Liver (tissue), 8 donors: ENCODE measurements at regions not wholly inside any gene's neighbourhood (a gene's known extent, or its start where the extent isn't known, plus 50 kb on each side); places are given as distances from the start of the nearest gene placed in this dataset.
"Not testable (repeated sequence)": the region's sequence is repeated elsewhere in the genome, so short reads cannot be mapped to it uniquely, and the experiment has no call there.

Source experiments
- DNase-seq: peaks from one replicate; pipeline ENCODE4 v3.0.0-alpha.2; 2017; ENCODE audit warnings: low spot score
- H3K27ac ChIP-seq, 2 donors: one replicate each; pipeline ENCODE4 v1.7.0; 2013; ENCODE audit warnings: inconsistent platforms in 2 of 2, low read length in 2 of 2, control low read depth in 1 of 2, low read depth in 1 of 2, mild to moderate bottlenecking in 1 of 2
- H3K27me3 ChIP-seq, 4 donors: one replicate each; pipeline versions ENCODE4 v1.6.1 to v1.7.0; 2013; ENCODE audit warnings: low read length in 3 of 4, inconsistent platforms in 1 of 4, mild to moderate bottlenecking in 1 of 4, moderate library complexity in 1 of 4; ENCODE audit not compliant: control insufficient read depth in 4 of 4, insufficient read depth in 4 of 4
- H3K36me3 ChIP-seq, 4 donors: one replicate each; pipeline versions ENCODE4 v1.6.1 to v1.7.0; 2013; ENCODE audit warnings: low read length in 3 of 4, mild to moderate bottlenecking in 3 of 4, low read depth in 1 of 4, moderate library complexity in 1 of 4; ENCODE audit not compliant: control insufficient read depth in 4 of 4, insufficient read depth in 3 of 4
- H3K4me1 ChIP-seq, 4 donors: one replicate each; pipeline versions ENCODE4 v1.6.1 to v1.7.0; 2013; ENCODE audit warnings: low read length in 3 of 4, mild to moderate bottlenecking in 3 of 4, moderate library complexity in 1 of 4; ENCODE audit not compliant: control insufficient read depth in 4 of 4, insufficient read depth in 4 of 4
- H3K4me3 ChIP-seq, 3 donors: one replicate each; pipeline versions ENCODE4 v1.6.1 to v1.7.0; 2013; ENCODE audit warnings: low read length in 3 of 3, control low read depth in 1 of 3, low read depth in 1 of 3, mild to moderate bottlenecking in 1 of 3
- H3K9ac ChIP-seq, 2 donors: one replicate each; pipeline ENCODE4 v1.7.0; 2013; ENCODE audit warnings: low read length in 2 of 2, mild to moderate bottlenecking in 2 of 2, moderate library complexity in 2 of 2, control low read depth in 1 of 2, low read depth in 1 of 2
- H3K9me3 ChIP-seq, 4 donors: one replicate each; pipeline versions ENCODE4 v1.6.1 to v1.7.0; 2013; ENCODE audit warnings: low read length in 3 of 4; ENCODE audit not compliant: control insufficient read depth in 4 of 4
- ATF3 ChIP-seq: IDR thresholded peaks from 2 replicates; pipeline ENCODE4 v1.6.1; 2016; ENCODE audit warnings: antibody characterized with exemption
- CTCF ChIP-seq: fragments of 150-350 bp; IDR thresholded peaks from 2 replicates; pipeline ENCODE4 v1.5.1; 2017; ENCODE audit warnings: improper control_type of control experiment, low read depth, low read length; ENCODE audit not compliant: missing input control
- EGR1 ChIP-seq, 2 donors: IDR thresholded peaks; 2 replicates each; pipeline ENCODE4 v1.6.1; 2016 to 2018; ENCODE audit warnings: antibody characterized with exemption in 2 of 2, low read depth in 2 of 2
- FOXA1 ChIP-seq: IDR thresholded peaks from 2 replicates; pipeline ENCODE4 v1.6.1; 2016; ENCODE audit warnings: antibody characterized with exemption
- FOXA2 ChIP-seq: IDR thresholded peaks from 2 replicates; pipeline ENCODE4 v1.6.1; 2016; ENCODE audit warnings: antibody characterized with exemption
- GABPA ChIP-seq, 2 donors: IDR thresholded peaks in 1 of 2; conservative IDR thresholded peaks in 1 of 2; 2 replicates each; pipeline ENCODE4 v1.6.1; 2016; ENCODE audit warnings: antibody characterized with exemption in 2 of 2, mild to moderate bottlenecking in 1 of 2, moderate library complexity in 1 of 2
- HNF4A ChIP-seq, 2 donors: conservative IDR thresholded peaks; 2 replicates each; pipeline ENCODE4 v1.6.1; 2016; ENCODE audit warnings: antibody characterized with exemption in 2 of 2, mild to moderate bottlenecking in 2 of 2
- HNF4G ChIP-seq: IDR thresholded peaks from 2 replicates; pipeline ENCODE4 v1.6.1; 2016; ENCODE audit warnings: antibody characterized with exemption
- JUND ChIP-seq, 2 donors: IDR thresholded peaks; 2 replicates each; pipeline ENCODE4 v1.6.1; 2016; ENCODE audit warnings: antibody characterized with exemption in 2 of 2
- NR2F2 ChIP-seq: IDR thresholded peaks from 2 replicates; pipeline ENCODE4 v1.6.1; 2016; ENCODE audit warnings: antibody characterized with exemption
- RAD21 ChIP-seq, 2 donors: IDR thresholded peaks; 2 replicates each; pipeline ENCODE4 v1.6.1; 2016; ENCODE audit warnings: antibody characterized with exemption in 2 of 2, mild to moderate bottlenecking in 2 of 2
- RXRA ChIP-seq, 2 donors: IDR thresholded peaks; 2 replicates each; pipeline ENCODE4 v1.6.1; 2017 to 2018; ENCODE audit warnings: antibody characterized with exemption in 2 of 2, mild to moderate bottlenecking in 1 of 2
- SP1 ChIP-seq: IDR thresholded peaks from 2 replicates; pipeline ENCODE4 v1.6.1; 2018; ENCODE audit warnings: antibody characterized with exemption, mild to moderate bottlenecking
- TAF1 ChIP-seq: conservative IDR thresholded peaks from 2 replicates; pipeline ENCODE4 v1.6.1; 2016; ENCODE audit warnings: antibody characterized with exemption, mild to moderate bottlenecking
- YY1 ChIP-seq: IDR thresholded peaks from 2 replicates; pipeline ENCODE4 v1.6.1; 2016; ENCODE audit warnings: antibody characterized with exemption, mild to moderate bottlenecking
- WGBS: extraction: QIAGEN DNeasy Blood & Tissue Kit; methylation state at CpG from one replicate; pipeline ENCODE4 v1.1.7; 2013; 5-methylcytosine and 5-hydroxymethylcytosine counted together
- TF ChIP-seq, protein P1 (sequence below): IDR thresholded peaks from 2 replicates; pipeline ENCODE4 v1.6.1; 2016; ENCODE audit warnings: antibody characterized with exemption
- TF ChIP-seq, protein P2 (sequence below): IDR thresholded peaks from 2 replicates; pipeline ENCODE4 v1.6.1; 2016; ENCODE audit warnings: antibody characterized with exemption, mild to moderate bottlenecking
- donor health status: healthy.
- donor health status: healthy.
- donor health status: healthy.
- donor health status: healthy.
- donor health status: healthy.

DNA sequence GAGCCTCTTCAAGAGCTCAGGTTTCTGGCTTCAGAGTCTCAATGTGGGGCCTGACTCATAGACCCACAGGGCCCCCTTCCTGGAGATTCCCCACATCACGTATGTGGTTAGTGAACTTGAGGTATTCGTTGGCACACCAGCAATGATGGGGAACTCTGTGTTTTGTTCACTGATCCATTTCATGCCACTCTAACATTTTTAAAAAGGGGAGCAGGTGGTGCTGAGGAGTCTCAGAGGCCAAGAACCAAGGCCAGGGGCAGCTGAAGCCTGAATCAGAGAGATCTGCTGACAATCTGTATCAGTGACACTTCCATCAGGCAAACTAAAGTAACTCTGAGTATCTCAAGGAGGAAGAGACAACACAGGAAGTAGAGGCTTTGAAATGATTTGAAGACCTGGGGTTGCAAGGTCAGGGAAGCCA is 323.4 kb downstream of the VRK1 start:
- Histone ChIP-seq H3K4me1 (no peaks in the 10 kb centered on the region), H3K9ac (no peak overlapping the region), H3K27ac (no peak overlapping the region), H3K27me3 (peaks cover 0 to 3% (median 0%) of the 10 kb centered on the region in 4 donors), H3K36me3 (no peaks in the 10 kb centered on the region), H3K9me3 (no peaks in the 10 kb centered on the region), H3K4me3 (no peak overlapping the region)
- TF ChIP-seq FOXA1 (no peak), TAF1 (no peak), NR2F2 (no peak), HNF4A (conservative IDR thresholded peaks at IDR 0.05) (no peak), GABPA (IDR thresholded peaks at IDR 0.05 in 1 of 2, conservative IDR thresholded peaks at IDR 0.05 in 1 of 2) (no peak), ATF3 (no peak), FOXA2 (no peak), YY1 (no peak), EGR1 (IDR thresholded peaks at IDR 0.05; ENCODE audit: low read depth in 2 of 2) (no peak), CTCF (no peak), SP1 (no peak), RAD21 (IDR thresholded peaks at IDR 0.05) (no peak), JUND (IDR thresholded peaks at IDR 0.05) (no peak)
- TF ChIP-seq, protein P1, sequence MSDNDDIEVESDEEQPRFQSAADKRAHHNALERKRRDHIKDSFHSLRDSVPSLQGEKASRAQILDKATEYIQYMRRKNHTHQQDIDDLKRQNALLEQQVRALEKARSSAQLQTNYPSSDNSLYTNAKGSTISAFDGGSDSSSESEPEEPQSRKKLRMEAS, result no peak
- TF ChIP-seq, protein P2, sequence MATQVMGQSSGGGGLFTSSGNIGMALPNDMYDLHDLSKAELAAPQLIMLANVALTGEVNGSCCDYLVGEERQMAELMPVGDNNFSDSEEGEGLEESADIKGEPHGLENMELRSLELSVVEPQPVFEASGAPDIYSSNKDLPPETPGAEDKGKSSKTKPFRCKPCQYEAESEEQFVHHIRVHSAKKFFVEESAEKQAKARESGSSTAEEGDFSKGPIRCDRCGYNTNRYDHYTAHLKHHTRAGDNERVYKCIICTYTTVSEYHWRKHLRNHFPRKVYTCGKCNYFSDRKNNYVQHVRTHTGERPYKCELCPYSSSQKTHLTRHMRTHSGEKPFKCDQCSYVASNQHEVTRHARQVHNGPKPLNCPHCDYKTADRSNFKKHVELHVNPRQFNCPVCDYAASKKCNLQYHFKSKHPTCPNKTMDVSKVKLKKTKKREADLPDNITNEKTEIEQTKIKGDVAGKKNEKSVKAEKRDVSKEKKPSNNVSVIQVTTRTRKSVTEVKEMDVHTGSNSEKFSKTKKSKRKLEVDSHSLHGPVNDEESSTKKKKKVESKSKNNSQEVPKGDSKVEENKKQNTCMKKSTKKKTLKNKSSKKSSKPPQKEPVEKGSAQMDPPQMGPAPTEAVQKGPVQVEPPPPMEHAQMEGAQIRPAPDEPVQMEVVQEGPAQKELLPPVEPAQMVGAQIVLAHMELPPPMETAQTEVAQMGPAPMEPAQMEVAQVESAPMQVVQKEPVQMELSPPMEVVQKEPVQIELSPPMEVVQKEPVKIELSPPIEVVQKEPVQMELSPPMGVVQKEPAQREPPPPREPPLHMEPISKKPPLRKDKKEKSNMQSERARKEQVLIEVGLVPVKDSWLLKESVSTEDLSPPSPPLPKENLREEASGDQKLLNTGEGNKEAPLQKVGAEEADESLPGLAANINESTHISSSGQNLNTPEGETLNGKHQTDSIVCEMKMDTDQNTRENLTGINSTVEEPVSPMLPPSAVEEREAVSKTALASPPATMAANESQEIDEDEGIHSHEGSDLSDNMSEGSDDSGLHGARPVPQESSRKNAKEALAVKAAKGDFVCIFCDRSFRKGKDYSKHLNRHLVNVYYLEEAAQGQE, result no peak
- no peak for DNase-seq
- WGBS, result 70% methylated on average over 2 of the region's 2 CpGs

- 91% methylated on average over 2 of the region's 2 CpGs for WGBS
- H3K27ac ChIP-seq, result no peak overlapping the region
- no peaks in the 10 kb centered on the region for H3K9me3 ChIP-seq
- H3K4me1 ChIP-seq, result no peaks in the 10 kb centered on the region
- no peaks in the 10 kb centered on the region for H3K36me3 ChIP-seq
- DNase-seq, result no peak
- H3K9ac ChIP-seq, result no peak overlapping the region
- H3K4me3 ChIP-seq, result no peak overlapping the region
- H3K27me3 ChIP-seq, result no peaks in the 10 kb centered on the region
- TF ChIP-seq YY1, result no peak
- no peak for TF ChIP-seq HNF4G
- no peak for TF ChIP-seq TAF1
- TF ChIP-seq RXRA (IDR thresholded peaks at IDR 0.05), result no peak
- TF ChIP-seq NR2F2, result no peak
- TF ChIP-seq, protein P2, result no peak
- TF ChIP-seq FOXA2, result no peak
- TF ChIP-seq, protein P1, result no peak
- TF ChIP-seq CTCF, result no peak
- no peak for TF ChIP-seq JUND (IDR thresholded peaks at IDR 0.05)
- no peak for TF ChIP-seq HNF4A (conservative IDR thresholded peaks at IDR 0.05)
Measured at GRCh38 chr14:97129639-97130038, 332.5 kb downstream of the VRK1 start.

DNA sequence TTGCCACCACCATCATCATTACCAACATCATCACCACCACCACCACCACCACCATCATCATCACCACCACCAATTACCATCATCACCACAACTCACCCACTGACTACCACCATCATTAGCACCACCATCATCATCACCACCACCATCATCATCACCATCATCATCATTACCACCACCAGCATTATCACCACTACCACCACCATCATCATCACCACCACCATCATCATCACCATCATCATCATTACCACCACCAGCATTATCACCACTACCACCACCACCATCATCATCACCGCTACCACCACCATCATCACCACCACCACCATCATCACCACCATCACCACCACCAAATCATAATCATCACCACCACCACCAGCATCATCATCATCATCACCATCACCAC is 338.7 kb downstream of the VRK1 start:
- H3K27me3 ChIP-seq, H3K27ac ChIP-seq, H3K36me3 ChIP-seq, H3K4me1 ChIP-seq, H3K9ac ChIP-seq, H3K4me3 ChIP-seq, H3K9me3 ChIP-seq, DNase-seq: not testable (repeated sequence)
- 89% methylated on average over 1 of the region's 1 CpG for WGBS
